ENCODE measurements at regions not wholly inside any gene's neighbourhood (a gene's known extent, or its start where the extent isn't known, plus 50 kb on each side); places are given as distances from the start of the nearest gene placed in this dataset.

DNA sequence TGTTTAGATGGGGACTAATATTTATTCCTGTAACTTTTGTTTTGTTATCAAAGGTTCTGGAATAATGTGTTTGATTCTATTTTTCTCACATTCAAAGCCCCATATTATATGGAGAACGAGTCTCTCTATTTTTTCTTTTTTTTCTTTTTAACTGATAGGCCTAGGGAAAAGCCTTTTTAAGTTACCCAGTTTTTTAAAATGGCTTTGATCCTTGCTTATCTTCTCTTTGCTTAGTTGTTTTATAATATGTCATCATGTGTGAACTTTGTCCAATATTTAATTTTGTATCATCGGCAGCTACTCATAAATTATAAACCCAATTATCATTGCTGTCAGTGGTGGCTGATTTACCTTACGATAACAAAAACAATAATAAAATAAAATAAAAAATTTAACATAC is 610.3 kb upstream of the BCHE start:
- Histone ChIP-seq H2BK20ac (ENCODE audit: low read depth, low read length) (no peak overlapping the region), H2BK120ac (ENCODE audit: low read depth, low read length) (no peak overlapping the region), H2AK9ac (replicated peaks; ENCODE audit: low read depth, low read length, poor library complexity) (no peak overlapping the region), H2AFZ (replicated peaks; ENCODE audit: low read length, poor library complexity) (no peak overlapping the region), H3K36me3 (ENCODE audit: control insufficient read depth, insufficient read depth, low read length) (no peaks in the 10 kb centered on the region), H3K27ac (ENCODE audit: insufficient read depth, low read length) (no peak overlapping the region), H3K9me3 (ENCODE audit: control insufficient read depth, insufficient read depth, low read length) (0 out of 2 replicates have a peak, but pooled peaks cover 4% of the 10 kb centered on the region), H3K27me3 (ENCODE audit: control insufficient read depth, insufficient read depth, low read length) (no peaks in the 10 kb centered on the region), H3K79me1 (ENCODE audit: low read depth in 1 of 2, low read length in 2 of 2) (no peaks in the 10 kb centered on the region), H3K9ac (ENCODE audit: low read depth, low read length) (no peak overlapping the region), H4K8ac (ENCODE audit: low read depth in 2 of 2, low read length in 2 of 2) (no peak overlapping the region), H2AK5ac (ENCODE audit: low read depth, low read length) (no peak overlapping the region), H3K4me3 (ENCODE audit: insufficient read depth, low read depth, low read length) (no peak overlapping the region), H3K23ac (ENCODE audit: low read depth, low read length) (no peak overlapping the region), H3K18ac (ENCODE audit: low read depth, low read length) (no peak overlapping the region), H3K4me2 (ENCODE audit: low read depth, low read length) (no peak overlapping the region), H2BK5ac (ENCODE audit: low read depth, low read length, poor library complexity, severe bottlenecking) (no peak overlapping the region), H3K4me1 (ENCODE audit: control insufficient read depth, insufficient read depth, low read length) (peaks cover 2% of the 10 kb centered on the region), H4K5ac (ENCODE audit: low read depth, low read length) (no peak overlapping the region), H3K56ac (ENCODE audit: extremely low read depth, insufficient read depth, low read length) (no peak overlapping the region), H3K14ac (replicated peaks; ENCODE audit: low read depth, low read length) (no peak overlapping the region), H2BK15ac (ENCODE audit: low read depth, low read length) (no peak overlapping the region), H4K91ac (ENCODE audit: insufficient read depth, low read depth, low read length) (no peak overlapping the region), H3K4ac (ENCODE audit: low read depth, low read length) (no peak overlapping the region), H4K20me1 (ENCODE audit: insufficient read depth, low read length) (no peaks in the 10 kb centered on the region), H3K9me1 (ENCODE audit: insufficient read depth, low read length) (no peaks in the 10 kb centered on the region)
- WGBS, 2 experiments (ENCODE audit: extremely low coverage in 2 of 2, insufficient read length in 1 of 2): no CpG with 5 or more reads among the region's 3 CpGs
- CTCF ChIA-PET: interaction anchor here (0.7 kb wide), 1 partner anchor 16 kb away, joined by 5 read pairs; no protein-coding TSS in a partner anchor
- TF ChIP-seq NFE2L2 (IDR thresholded peaks at IDR 0.05; ENCODE audit: low read depth, low read length) (no peak), RCOR1 (IDR thresholded peaks at IDR 0.05; ENCODE audit: insufficient replicate concordance, low read length) (no peak), MAFK (IDR thresholded peaks at IDR 0.05; ENCODE audit: low read depth, low read length) (no peak), FOS (IDR thresholded peaks at IDR 0.05; ENCODE audit: low read depth, low read length) (no peak), MAZ (IDR thresholded peaks at IDR 0.05; ENCODE audit: borderline replicate concordance, low read depth, low read length) (no peak), BHLHE40 (IDR thresholded peaks at IDR 0.05; ENCODE audit: low read depth, low read length) (no peak), CHD1 (IDR thresholded peaks at IDR 0.05; ENCODE audit: low read depth, low read length) (no peak), CEBPB (IDR thresholded peaks at IDR 0.05; ENCODE audit: low read depth, low read length) (no peak), MXI1 (IDR thresholded peaks at IDR 0.05; ENCODE audit: borderline replicate concordance, low read depth, low read length) (no peak), SMC3 (IDR thresholded peaks at IDR 0.05; ENCODE audit: low read depth, low read length) (no peak), POLR2A (IDR thresholded peaks at IDR 0.05; ENCODE audit: low read depth, low read length) (no peak), RAD21 (IDR thresholded peaks at IDR 0.05; ENCODE audit: low read length) (no peak), RFX5 (IDR thresholded peaks at IDR 0.05; ENCODE audit: low read depth, low read length) (no peak)
- TF ChIP-seq, protein P1, sequence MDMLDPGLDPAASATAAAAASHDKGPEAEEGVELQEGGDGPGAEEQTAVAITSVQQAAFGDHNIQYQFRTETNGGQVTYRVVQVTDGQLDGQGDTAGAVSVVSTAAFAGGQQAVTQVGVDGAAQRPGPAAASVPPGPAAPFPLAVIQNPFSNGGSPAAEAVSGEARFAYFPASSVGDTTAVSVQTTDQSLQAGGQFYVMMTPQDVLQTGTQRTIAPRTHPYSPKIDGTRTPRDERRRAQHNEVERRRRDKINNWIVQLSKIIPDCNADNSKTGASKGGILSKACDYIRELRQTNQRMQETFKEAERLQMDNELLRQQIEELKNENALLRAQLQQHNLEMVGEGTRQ (IDR thresholded peaks at IDR 0.05; ENCODE audit: low read depth, low read length): no peak
- TF ChIP-seq, protein P2, sequence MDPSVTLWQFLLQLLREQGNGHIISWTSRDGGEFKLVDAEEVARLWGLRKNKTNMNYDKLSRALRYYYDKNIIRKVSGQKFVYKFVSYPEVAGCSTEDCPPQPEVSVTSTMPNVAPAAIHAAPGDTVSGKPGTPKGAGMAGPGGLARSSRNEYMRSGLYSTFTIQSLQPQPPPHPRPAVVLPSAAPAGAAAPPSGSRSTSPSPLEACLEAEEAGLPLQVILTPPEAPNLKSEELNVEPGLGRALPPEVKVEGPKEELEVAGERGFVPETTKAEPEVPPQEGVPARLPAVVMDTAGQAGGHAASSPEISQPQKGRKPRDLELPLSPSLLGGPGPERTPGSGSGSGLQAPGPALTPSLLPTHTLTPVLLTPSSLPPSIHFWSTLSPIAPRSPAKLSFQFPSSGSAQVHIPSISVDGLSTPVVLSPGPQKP (IDR thresholded peaks at IDR 0.05; ENCODE audit: borderline replicate concordance, low read depth, low read length): no peak
- TF ChIP-seq, protein P3, sequence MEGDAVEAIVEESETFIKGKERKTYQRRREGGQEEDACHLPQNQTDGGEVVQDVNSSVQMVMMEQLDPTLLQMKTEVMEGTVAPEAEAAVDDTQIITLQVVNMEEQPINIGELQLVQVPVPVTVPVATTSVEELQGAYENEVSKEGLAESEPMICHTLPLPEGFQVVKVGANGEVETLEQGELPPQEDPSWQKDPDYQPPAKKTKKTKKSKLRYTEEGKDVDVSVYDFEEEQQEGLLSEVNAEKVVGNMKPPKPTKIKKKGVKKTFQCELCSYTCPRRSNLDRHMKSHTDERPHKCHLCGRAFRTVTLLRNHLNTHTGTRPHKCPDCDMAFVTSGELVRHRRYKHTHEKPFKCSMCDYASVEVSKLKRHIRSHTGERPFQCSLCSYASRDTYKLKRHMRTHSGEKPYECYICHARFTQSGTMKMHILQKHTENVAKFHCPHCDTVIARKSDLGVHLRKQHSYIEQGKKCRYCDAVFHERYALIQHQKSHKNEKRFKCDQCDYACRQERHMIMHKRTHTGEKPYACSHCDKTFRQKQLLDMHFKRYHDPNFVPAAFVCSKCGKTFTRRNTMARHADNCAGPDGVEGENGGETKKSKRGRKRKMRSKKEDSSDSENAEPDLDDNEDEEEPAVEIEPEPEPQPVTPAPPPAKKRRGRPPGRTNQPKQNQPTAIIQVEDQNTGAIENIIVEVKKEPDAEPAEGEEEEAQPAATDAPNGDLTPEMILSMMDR (conservative IDR thresholded peaks at IDR 0.05; ENCODE audit: low read depth, low read length): no peak
- in situ Hi-C loops (cut with MboI; ENCODE audit: low sequenced_read_pairs): no loop called here
- POLR2A ChIA-PET (ENCODE audit: unreplicated experiment): no interaction called here
- ATAC-seq (ENCODE audit: low read depth) (no peak), DNase-seq (no peak)
- intact Hi-C loops (cut with micrococcal nuclease): no loop called here
- dilution Hi-C loops (cut with HindIII; ENCODE audit: low sequenced_read_pairs, unreplicated experiment): no loop called here
- no TSS peak for BruUV-seq (replicated peaks)

Measured in IMR-90 (cell line).